Testis (tissue), 2 donors: ENCODE measurements at regions not wholly inside any gene's neighbourhood (a gene's known extent, or its start where the extent isn't known, plus 50 kb on each side); places are given as distances from the start of the nearest gene placed in this dataset.

Experiments used
- POLR2A ChIP-seq: fragments of 450-650 bp; IDR thresholded peaks from one replicate; pipeline ENCODE4 v1.6.1; 2017; ENCODE audit warnings: antibody characterized with exemption, mild to moderate bottlenecking, moderate library complexity
- TF ChIP-seq, protein P1 (sequence below), 3 experiments: fragments of 450-650 bp in 2 of 3; fragments of 200-600 bp in 1 of 3; sonication (generic) in 1 of 3; IDR thresholded peaks; one replicate each; pipeline ENCODE4 v1.5.1; 2016 to 2019; ENCODE audit warnings: antibody characterized with exemption in 3 of 3, mild to moderate bottlenecking in 2 of 3, moderate library complexity in 1 of 3

GRCh38 chr12:127487031-127487430, 779.9 kb upstream of the TMEM132C start:
- TF ChIP-seq, protein P1, sequence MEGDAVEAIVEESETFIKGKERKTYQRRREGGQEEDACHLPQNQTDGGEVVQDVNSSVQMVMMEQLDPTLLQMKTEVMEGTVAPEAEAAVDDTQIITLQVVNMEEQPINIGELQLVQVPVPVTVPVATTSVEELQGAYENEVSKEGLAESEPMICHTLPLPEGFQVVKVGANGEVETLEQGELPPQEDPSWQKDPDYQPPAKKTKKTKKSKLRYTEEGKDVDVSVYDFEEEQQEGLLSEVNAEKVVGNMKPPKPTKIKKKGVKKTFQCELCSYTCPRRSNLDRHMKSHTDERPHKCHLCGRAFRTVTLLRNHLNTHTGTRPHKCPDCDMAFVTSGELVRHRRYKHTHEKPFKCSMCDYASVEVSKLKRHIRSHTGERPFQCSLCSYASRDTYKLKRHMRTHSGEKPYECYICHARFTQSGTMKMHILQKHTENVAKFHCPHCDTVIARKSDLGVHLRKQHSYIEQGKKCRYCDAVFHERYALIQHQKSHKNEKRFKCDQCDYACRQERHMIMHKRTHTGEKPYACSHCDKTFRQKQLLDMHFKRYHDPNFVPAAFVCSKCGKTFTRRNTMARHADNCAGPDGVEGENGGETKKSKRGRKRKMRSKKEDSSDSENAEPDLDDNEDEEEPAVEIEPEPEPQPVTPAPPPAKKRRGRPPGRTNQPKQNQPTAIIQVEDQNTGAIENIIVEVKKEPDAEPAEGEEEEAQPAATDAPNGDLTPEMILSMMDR (IDR thresholded peaks at IDR 0.05) = no peak
- no peak for TF ChIP-seq POLR2A
